Myocyte (in vitro differentiated cells): ENCODE measurements at regions not wholly inside any gene's neighbourhood (a gene's known extent, or its start where the extent isn't known, plus 50 kb on each side); places are given as distances from the start of the nearest gene placed in this dataset.
"Not testable (repeated sequence)": the region's sequence is repeated elsewhere in the genome, so short reads cannot be mapped to it uniquely, and the experiment has no call there.

ENCODE experiments used
- DNase-seq: peaks from one replicate; pipeline ENCODE4 v3.0.0-alpha.2; 2012; ENCODE audit warnings: low read depth

- DNase-seq, result peak; percentile 92
These were observed 96.1 kb upstream of the IFNG-AS1 start for GRCh38 chr12:67893022-67893580.

- DNase-seq, result not testable (repeated sequence)
These were observed 88.8 kb upstream of the IFNG-AS1 start for GRCh38 chr12:67900418-67900817.

GRCh38 chr12:67909091-67909531, 80.1 kb upstream of the IFNG-AS1 start:
- DNase-seq, result peak; percentile 52

GRCh38 chr12:67909681-67910080, 79.6 kb upstream of the IFNG-AS1 start:
- DNase-seq, result peak; percentile 38

- DNase-seq, result peak; percentile 94
These were observed 78.6 kb upstream of the IFNG-AS1 start for GRCh38 chr12:67910360-67911274.

- no peak for DNase-seq
These were observed 78.0 kb upstream of the IFNG-AS1 start for GRCh38 chr12:67911275-67911600.

- no peak for DNase-seq
These were observed 77.5 kb upstream of the IFNG-AS1 start for GRCh38 chr12:67911789-67912188.

GRCh38 chr12:67915335-67915851, 73.9 kb upstream of the IFNG-AS1 start:
- no peak for DNase-seq

GRCh38 chr12:67916266-67916970, 72.8 kb upstream of the IFNG-AS1 start:
- peak; percentile 88 for DNase-seq

GRCh38 chr12:67917811-67918210, 71.4 kb upstream of the IFNG-AS1 start:
- DNase-seq, result no peak

- DNase-seq, result no peak
These were observed 70.8 kb upstream of the IFNG-AS1 start for GRCh38 chr12:67918441-67918840.

- no peak for DNase-seq
These were observed 69.8 kb upstream of the IFNG-AS1 start for GRCh38 chr12:67919406-67919805.

- DNase-seq, result no peak
These were observed 68.8 kb upstream of the IFNG-AS1 start for GRCh38 chr12:67920413-67920812.

GRCh38 chr12:67921286-67921685, 68.0 kb upstream of the IFNG-AS1 start:
- DNase-seq, result peak; percentile 62

- DNase-seq, result no peak
These were observed 67.0 kb upstream of the IFNG-AS1 start for GRCh38 chr12:67922245-67922644.

- DNase-seq, result peak; percentile 63
These were observed 64.2 kb upstream of the IFNG-AS1 start for GRCh38 chr12:67925077-67925476.

GRCh38 chr12:67925552-67925951, 63.7 kb upstream of the IFNG-AS1 start:
- DNase-seq, result no peak

GRCh38 chr12:67926063-67926462, 63.2 kb upstream of the IFNG-AS1 start:
- no peak for DNase-seq

GRCh38 chr12:67927324-67927723, 61.9 kb upstream of the IFNG-AS1 start:
- no peak for DNase-seq

GRCh38 chr12:67927815-67928214, 61.4 kb upstream of the IFNG-AS1 start:
- DNase-seq, result no peak

- DNase-seq, result peak; percentile 80
These were observed 60.4 kb upstream of the IFNG-AS1 start for GRCh38 chr12:67928621-67929383.
